Parathyroid adenoma (tissue), 2 donors: ENCODE measurements at regions not wholly inside any gene's neighbourhood (a gene's known extent, or its start where the extent isn't known, plus 50 kb on each side); places are given as distances from the start of the nearest gene placed in this dataset.

Experiments
- H2AFZ ChIP-seq: fragments of 300-600 bp; sonication (generic); one replicate; pipeline ENCODE4 v1.7.0; 2017; ENCODE audit warnings: antibody characterized with exemption, mild to moderate bottlenecking
- H3K27ac ChIP-seq: fragments of 300-600 bp; sonication (generic); one replicate; pipeline ENCODE4 v1.7.0; 2017
- H3K27me3 ChIP-seq: fragments of 300-600 bp; sonication (generic); one replicate; pipeline ENCODE4 v1.7.0; 2017; ENCODE audit warnings: low read length; ENCODE audit not compliant: control insufficient read depth, insufficient read depth
- H3K36me3 ChIP-seq: fragments of 300-600 bp; sonication (generic); one replicate; pipeline ENCODE4 v1.7.0; 2017; ENCODE audit warnings: low read length; ENCODE audit not compliant: control insufficient read depth, insufficient read depth
- H3K4me1 ChIP-seq: fragments of 300-600 bp; sonication (generic); one replicate; pipeline ENCODE4 v1.7.0; 2017; ENCODE audit warnings: control low read depth
- H3K4me2 ChIP-seq: fragments of 300-600 bp; sonication (generic); one replicate; pipeline ENCODE4 v1.7.0; 2017; ENCODE audit warnings: low read length
- H3K4me3 ChIP-seq: fragments of 300-600 bp; sonication (generic); one replicate; pipeline ENCODE4 v1.7.0; 2017; ENCODE audit warnings: low read depth, low read length
- H3K79me2 ChIP-seq: fragments of 300-600 bp; sonication (generic); one replicate; pipeline ENCODE4 v1.7.0; 2017; ENCODE audit warnings: control low read depth
- H3K9ac ChIP-seq: fragments of 300-600 bp; sonication (generic); one replicate; pipeline ENCODE4 v1.7.0; 2017; ENCODE audit warnings: mild to moderate bottlenecking
- H3K9me3 ChIP-seq: fragments of 300-600 bp; sonication (generic); one replicate; pipeline ENCODE4 v1.7.0; 2017; ENCODE audit warnings: low read length; ENCODE audit not compliant: control insufficient read depth
- CTCF ChIP-seq: fragments of 300-600 bp; sonication (generic); IDR thresholded peaks from one replicate; pipeline ENCODE4 v1.7.0; 2017; ENCODE audit warnings: antibody characterized with exemption, mild to moderate bottlenecking
- donor health status: primary hyperparathyroidism.

DNA sequence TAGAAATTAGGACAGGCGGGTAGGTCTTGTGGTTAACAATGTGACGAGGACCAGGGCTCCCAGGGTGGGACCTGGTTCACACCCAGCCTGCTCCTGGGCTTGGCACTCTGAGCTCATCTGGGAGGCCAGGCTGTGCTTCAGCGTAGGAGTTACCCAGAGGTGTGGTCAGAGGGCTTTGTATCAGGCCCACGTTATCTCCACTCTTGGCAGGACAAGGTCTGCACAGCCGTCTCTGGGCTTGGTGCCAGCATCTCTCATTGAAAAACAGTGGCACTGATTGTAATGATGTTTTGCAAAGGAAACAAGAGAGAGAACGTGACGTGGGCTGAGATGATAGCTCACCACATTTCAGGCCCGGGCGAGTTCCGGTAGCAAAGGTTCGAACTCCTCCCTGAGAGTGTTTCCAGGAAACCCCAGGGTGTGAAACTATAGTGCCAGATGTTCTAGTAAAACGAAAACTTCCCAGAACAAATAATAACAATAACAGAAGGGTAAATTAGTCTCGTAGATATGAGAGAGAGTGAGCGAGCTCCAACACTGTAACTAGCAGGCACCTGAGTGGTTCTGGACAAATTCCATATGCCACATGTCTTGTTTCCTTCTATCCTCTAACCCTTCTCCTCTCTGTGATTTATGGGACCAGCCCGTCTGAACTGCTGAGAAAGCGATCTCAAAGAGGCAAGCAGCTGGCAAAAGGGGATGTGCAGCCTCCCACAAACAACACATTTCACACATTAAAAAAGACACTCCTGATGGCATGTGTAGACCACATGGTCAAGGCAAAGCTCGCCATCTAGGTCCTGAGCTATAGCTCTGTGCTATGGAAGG lies 227.3 kb downstream of the KTN1 start:
- Histone ChIP-seq H2AFZ (peak overlapping the region; percentile 62), H3K27ac (peak overlapping the region; percentile 56), H3K4me2 (no peak overlapping the region), H3K9me3 (no peaks in the 10 kb centered on the region), H3K4me1 (peaks cover 11% of the 10 kb centered on the region), H3K79me2 (no peaks in the 10 kb centered on the region), H3K4me3 (no peak overlapping the region), H3K36me3 (no peaks in the 10 kb centered on the region), H3K9ac (no peak overlapping the region), H3K27me3 (no peaks in the 10 kb centered on the region)
- no peak for TF ChIP-seq CTCF

- Histone ChIP-seq H3K4me2 (no peak overlapping the region), H3K4me3 (no peak overlapping the region)
These were observed 227.9 kb downstream of the KTN1 start for GRCh38 chr14:55807881-55808379.

GRCh38 chr14:55813630-55814029 lies 233.6 kb downstream of the KTN1 start:
- Histone ChIP-seq H3K27me3 (no peaks in the 10 kb centered on the region), H3K4me2 (no peak overlapping the region), H3K9ac (no peak overlapping the region), H3K79me2 (no peaks in the 10 kb centered on the region), H3K27ac (no peak overlapping the region), H2AFZ (no peak overlapping the region), H3K4me3 (no peak overlapping the region), H3K4me1 (no peaks in the 10 kb centered on the region), H3K36me3 (no peaks in the 10 kb centered on the region), H3K9me3 (no peaks in the 10 kb centered on the region)
- no peak for TF ChIP-seq CTCF

More at GRCh38 chr14:55807881-55808379, 227.9 kb downstream of the KTN1 start:
- H2AFZ ChIP-seq: no peak overlapping the region
- H3K27ac ChIP-seq: peak overlapping the region; percentile 56
- no peak overlapping the region for H3K9ac ChIP-seq
- H3K36me3 ChIP-seq: no peaks in the 10 kb centered on the region
- H3K4me1 ChIP-seq: peaks cover 11% of the 10 kb centered on the region
- H3K9me3 ChIP-seq: no peaks in the 10 kb centered on the region
- no peaks in the 10 kb centered on the region for H3K79me2 ChIP-seq
- no peak for TF ChIP-seq CTCF
- no peaks in the 10 kb centered on the region for H3K27me3 ChIP-seq

DNA sequence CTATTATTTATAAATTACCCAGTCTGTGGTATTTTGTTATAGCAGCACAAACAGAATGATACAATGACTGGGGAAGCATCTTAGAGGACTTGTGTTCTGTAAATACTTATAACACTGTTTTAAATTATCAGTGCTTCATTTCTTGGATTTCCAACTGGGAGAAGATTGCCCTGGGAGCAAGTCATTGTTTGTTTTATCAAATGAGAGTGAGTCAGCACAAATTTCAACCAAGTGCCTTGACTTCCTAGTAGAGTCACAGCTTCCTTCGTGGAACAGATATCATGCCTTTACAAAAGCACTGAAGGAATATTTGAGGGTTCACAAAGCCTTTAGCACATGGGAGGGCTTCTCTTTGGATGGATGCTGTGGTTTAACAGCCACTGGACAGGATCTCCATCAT lies 234.1 kb downstream of the KTN1 start:
- TF ChIP-seq CTCF: no peak
- no peak overlapping the region for H3K9ac ChIP-seq
- no peak overlapping the region for H3K27ac ChIP-seq
- H3K4me1 ChIP-seq: no peaks in the 10 kb centered on the region
- H3K79me2 ChIP-seq: no peaks in the 10 kb centered on the region
- H2AFZ ChIP-seq: no peak overlapping the region
- H3K4me3 ChIP-seq: no peak overlapping the region
- no peaks in the 10 kb centered on the region for H3K9me3 ChIP-seq
- H3K36me3 ChIP-seq: no peaks in the 10 kb centered on the region
- no peak overlapping the region for H3K4me2 ChIP-seq
- no peaks in the 10 kb centered on the region for H3K27me3 ChIP-seq

GRCh38 chr14:55814873-55815272 lies 234.9 kb downstream of the KTN1 start:
- H3K4me3 ChIP-seq: no peak overlapping the region
- H3K4me2 ChIP-seq: no peak overlapping the region
- no peaks in the 10 kb centered on the region for H3K9me3 ChIP-seq
- H3K27me3 ChIP-seq: no peaks in the 10 kb centered on the region
- no peaks in the 10 kb centered on the region for H3K79me2 ChIP-seq
- no peaks in the 10 kb centered on the region for H3K4me1 ChIP-seq
- no peaks in the 10 kb centered on the region for H3K36me3 ChIP-seq
- no peak overlapping the region for H3K27ac ChIP-seq
- H3K9ac ChIP-seq: no peak overlapping the region
- H2AFZ ChIP-seq: no peak overlapping the region
- no peak for TF ChIP-seq CTCF
